ENCODE measurements at regions not wholly inside any gene's neighbourhood (a gene's known extent, or its start where the extent isn't known, plus 50 kb on each side); places are given as distances from the start of the nearest gene placed in this dataset.

- TF ChIP-seq CBX5 (IDR thresholded peaks at IDR 0.05; ENCODE audit: low read depth, low read length) (no peak), CHD1 (IDR thresholded peaks at IDR 0.05; ENCODE audit: low read depth, low read length) (no peak)
Measured at GRCh38 chr15:25249236-25250010, 189.4 kb downstream of the UBE3A start (continued).
